ENCODE measurements at regions not wholly inside any gene's neighbourhood (a gene's known extent, or its start where the extent isn't known, plus 50 kb on each side); places are given as distances from the start of the nearest gene placed in this dataset.
"Not testable (repeated sequence)": the region's sequence is repeated elsewhere in the genome, so short reads cannot be mapped to it uniquely, and the experiment has no call there.

GRCh38 chr16:29256501-29256981 is 150.0 kb downstream of the NPIPB11 start:
- no peaks in the 10 kb centered on the region for H3K36me3 ChIP-seq (ENCODE audit: insufficient read depth, low read length)
- H3K27ac ChIP-seq (ENCODE audit: low read depth, low read length) = no peak overlapping the region
- no peaks in the 10 kb centered on the region for H3K27me3 ChIP-seq (ENCODE audit: control insufficient read depth in 1 of 2, insufficient read depth in 2 of 2, low read length in 2 of 2)
- no peak overlapping the region for H3K9ac ChIP-seq (ENCODE audit: low read length)
- no peaks in the 10 kb centered on the region for H3K4me1 ChIP-seq (ENCODE audit: insufficient read depth, low read length)
- no peak overlapping the region for H3K4me3 ChIP-seq (ENCODE audit: low read depth in 1 of 2, low read length in 2 of 2)
- H3K9me3 ChIP-seq (ENCODE audit: low read length) = no peaks in the 10 kb centered on the region

- H3K36me3 ChIP-seq (ENCODE audit: insufficient read depth, low read length); H3K27ac ChIP-seq (ENCODE audit: low read depth, low read length); H3K9ac ChIP-seq (ENCODE audit: low read length); H3K4me3 ChIP-seq (ENCODE audit: low read depth in 1 of 2, low read length in 2 of 2); H3K4me1 ChIP-seq (ENCODE audit: insufficient read depth, low read length); H3K27me3 ChIP-seq (ENCODE audit: control insufficient read depth in 1 of 2, insufficient read depth in 2 of 2, low read length in 2 of 2); H3K9me3 ChIP-seq (ENCODE audit: low read length): not testable (repeated sequence)
Observed at GRCh38 chr16:29255957-29256356, 150.6 kb downstream of the NPIPB11 start.

- H3K4me1 ChIP-seq (ENCODE audit: insufficient read depth, low read length); H3K9me3 ChIP-seq (ENCODE audit: low read length); H3K27me3 ChIP-seq (ENCODE audit: control insufficient read depth in 1 of 2, insufficient read depth in 2 of 2, low read length in 2 of 2); H3K9ac ChIP-seq (ENCODE audit: low read length); H3K27ac ChIP-seq (ENCODE audit: low read depth, low read length); H3K4me3 ChIP-seq (ENCODE audit: low read depth in 1 of 2, low read length in 2 of 2); H3K36me3 ChIP-seq (ENCODE audit: insufficient read depth, low read length): not testable (repeated sequence)
Observed at GRCh38 chr16:29255496-29255796, 151.1 kb downstream of the NPIPB11 start.

- H3K4me1 ChIP-seq (ENCODE audit: insufficient read depth, low read length) = no peaks in the 10 kb centered on the region
- no peaks in the 10 kb centered on the region for H3K27me3 ChIP-seq (ENCODE audit: control insufficient read depth in 1 of 2, insufficient read depth in 2 of 2, low read length in 2 of 2)
- H3K9me3 ChIP-seq (ENCODE audit: low read length) = no peaks in the 10 kb centered on the region
- no peaks in the 10 kb centered on the region for H3K36me3 ChIP-seq (ENCODE audit: insufficient read depth, low read length)
- no peak overlapping the region for H3K27ac ChIP-seq (ENCODE audit: low read depth, low read length)
- H3K4me3 ChIP-seq (ENCODE audit: low read depth in 1 of 2, low read length in 2 of 2) = no peak overlapping the region
- no peak overlapping the region for H3K9ac ChIP-seq (ENCODE audit: low read length)
Observed at GRCh38 chr16:29254676-29255495, 151.6 kb downstream of the NPIPB11 start.

- H3K9ac ChIP-seq (ENCODE audit: low read length); H3K4me1 ChIP-seq (ENCODE audit: insufficient read depth, low read length); H3K27ac ChIP-seq (ENCODE audit: low read depth, low read length); H3K36me3 ChIP-seq (ENCODE audit: insufficient read depth, low read length); H3K27me3 ChIP-seq (ENCODE audit: control insufficient read depth in 1 of 2, insufficient read depth in 2 of 2, low read length in 2 of 2); H3K9me3 ChIP-seq (ENCODE audit: low read length); H3K4me3 ChIP-seq (ENCODE audit: low read depth in 1 of 2, low read length in 2 of 2): not testable (repeated sequence)
Observed at GRCh38 chr16:29253716-29254590, 152.6 kb downstream of the NPIPB11 start.

- not testable (repeated sequence) for H3K27ac ChIP-seq (ENCODE audit: low read depth, low read length); H3K4me3 ChIP-seq (ENCODE audit: low read depth in 1 of 2, low read length in 2 of 2); H3K36me3 ChIP-seq (ENCODE audit: insufficient read depth, low read length); H3K4me1 ChIP-seq (ENCODE audit: insufficient read depth, low read length); H3K9ac ChIP-seq (ENCODE audit: low read length); H3K27me3 ChIP-seq (ENCODE audit: control insufficient read depth in 1 of 2, insufficient read depth in 2 of 2, low read length in 2 of 2); H3K9me3 ChIP-seq (ENCODE audit: low read length)
Observed at GRCh38 chr16:29253066-29253590, 153.4 kb downstream of the NPIPB11 start.

GRCh38 chr16:29252311-29252710 is 154.2 kb downstream of the NPIPB11 start:
- H3K9ac ChIP-seq (ENCODE audit: low read length); H3K27ac ChIP-seq (ENCODE audit: low read depth, low read length); H3K4me3 ChIP-seq (ENCODE audit: low read depth in 1 of 2, low read length in 2 of 2): not testable (repeated sequence)

GRCh38 chr16:29251571-29252011 is 154.9 kb downstream of the NPIPB11 start:
- not testable (repeated sequence) for H3K36me3 ChIP-seq (ENCODE audit: insufficient read depth, low read length); H3K27ac ChIP-seq (ENCODE audit: low read depth, low read length); H3K9ac ChIP-seq (ENCODE audit: low read length); H3K4me1 ChIP-seq (ENCODE audit: insufficient read depth, low read length); H3K9me3 ChIP-seq (ENCODE audit: low read length); H3K27me3 ChIP-seq (ENCODE audit: control insufficient read depth in 1 of 2, insufficient read depth in 2 of 2, low read length in 2 of 2); H3K4me3 ChIP-seq (ENCODE audit: low read depth in 1 of 2, low read length in 2 of 2)

More at GRCh38 chr16:29252311-29252710, 154.2 kb downstream of the NPIPB11 start:
- H3K36me3 ChIP-seq (ENCODE audit: insufficient read depth, low read length); H3K4me1 ChIP-seq (ENCODE audit: insufficient read depth, low read length); H3K9me3 ChIP-seq (ENCODE audit: low read length); H3K27me3 ChIP-seq (ENCODE audit: control insufficient read depth in 1 of 2, insufficient read depth in 2 of 2, low read length in 2 of 2): not testable (repeated sequence)

- not testable (repeated sequence) for H3K27ac ChIP-seq (ENCODE audit: low read depth, low read length); H3K27me3 ChIP-seq (ENCODE audit: control insufficient read depth in 1 of 2, insufficient read depth in 2 of 2, low read length in 2 of 2); H3K9me3 ChIP-seq (ENCODE audit: low read length); H3K9ac ChIP-seq (ENCODE audit: low read length); H3K4me3 ChIP-seq (ENCODE audit: low read depth in 1 of 2, low read length in 2 of 2); H3K4me1 ChIP-seq (ENCODE audit: insufficient read depth, low read length); H3K36me3 ChIP-seq (ENCODE audit: insufficient read depth, low read length)
Observed at GRCh38 chr16:29250923-29251434, 155.5 kb downstream of the NPIPB11 start.

GRCh38 chr16:29250469-29250868 is 156.0 kb downstream of the NPIPB11 start:
- H3K27ac ChIP-seq (ENCODE audit: low read depth, low read length) = not testable (repeated sequence)

GRCh38 chr16:29248940-29249318 is 157.6 kb downstream of the NPIPB11 start:
- not testable (repeated sequence) for H3K27ac ChIP-seq (ENCODE audit: low read depth, low read length); H3K4me1 ChIP-seq (ENCODE audit: insufficient read depth, low read length); H3K27me3 ChIP-seq (ENCODE audit: control insufficient read depth in 1 of 2, insufficient read depth in 2 of 2, low read length in 2 of 2)

More at GRCh38 chr16:29250469-29250868, 156.0 kb downstream of the NPIPB11 start:
- not testable (repeated sequence) for H3K36me3 ChIP-seq (ENCODE audit: insufficient read depth, low read length); H3K4me3 ChIP-seq (ENCODE audit: low read depth in 1 of 2, low read length in 2 of 2); H3K9me3 ChIP-seq (ENCODE audit: low read length); H3K9ac ChIP-seq (ENCODE audit: low read length); H3K4me1 ChIP-seq (ENCODE audit: insufficient read depth, low read length); H3K27me3 ChIP-seq (ENCODE audit: control insufficient read depth in 1 of 2, insufficient read depth in 2 of 2, low read length in 2 of 2)

More at GRCh38 chr16:29248940-29249318, 157.6 kb downstream of the NPIPB11 start:
- H3K9ac ChIP-seq (ENCODE audit: low read length); H3K36me3 ChIP-seq (ENCODE audit: insufficient read depth, low read length); H3K9me3 ChIP-seq (ENCODE audit: low read length); H3K4me3 ChIP-seq (ENCODE audit: low read depth in 1 of 2, low read length in 2 of 2): not testable (repeated sequence)

Data from muscle layer of colon (tissue), 2 donors.